ENCODE measurements at regions not wholly inside any gene's neighbourhood (a gene's known extent, or its start where the extent isn't known, plus 50 kb on each side); places are given as distances from the start of the nearest gene placed in this dataset.

DNA sequence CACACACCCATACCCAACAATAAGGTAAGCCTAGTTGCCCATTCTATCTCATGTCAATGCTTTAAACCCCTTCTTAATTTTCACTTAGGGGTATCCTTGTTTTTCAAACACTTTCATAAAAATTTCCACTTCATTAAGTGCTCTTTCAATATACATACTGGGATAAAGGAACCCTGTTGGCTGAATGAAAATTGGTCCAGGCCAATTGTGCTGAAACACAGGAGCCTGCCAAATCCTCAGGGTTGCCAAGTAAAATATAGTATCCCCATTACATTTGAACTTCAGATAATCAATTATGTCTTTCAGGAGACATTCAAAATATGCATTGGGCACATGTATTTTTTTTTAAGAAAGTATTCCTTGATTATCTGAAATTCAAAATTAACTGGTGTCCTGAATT lies 1131.1 kb downstream of the SLITRK1 start:
- H4K20me1 ChIP-seq (replicated peaks; ENCODE audit: control insufficient read depth, extremely low read depth, insufficient read depth, low read length) = no peaks in the 10 kb centered on the region
- no peak for TF ChIP-seq MYC (IDR thresholded peaks at IDR 0.05; ENCODE audit: low read depth, low read length)
- TF ChIP-seq GATA2 (IDR thresholded peaks at IDR 0.05; ENCODE audit: insufficient read depth, insufficient read length, low read depth, low read length) = no peak
- TF ChIP-seq, protein P1, sequence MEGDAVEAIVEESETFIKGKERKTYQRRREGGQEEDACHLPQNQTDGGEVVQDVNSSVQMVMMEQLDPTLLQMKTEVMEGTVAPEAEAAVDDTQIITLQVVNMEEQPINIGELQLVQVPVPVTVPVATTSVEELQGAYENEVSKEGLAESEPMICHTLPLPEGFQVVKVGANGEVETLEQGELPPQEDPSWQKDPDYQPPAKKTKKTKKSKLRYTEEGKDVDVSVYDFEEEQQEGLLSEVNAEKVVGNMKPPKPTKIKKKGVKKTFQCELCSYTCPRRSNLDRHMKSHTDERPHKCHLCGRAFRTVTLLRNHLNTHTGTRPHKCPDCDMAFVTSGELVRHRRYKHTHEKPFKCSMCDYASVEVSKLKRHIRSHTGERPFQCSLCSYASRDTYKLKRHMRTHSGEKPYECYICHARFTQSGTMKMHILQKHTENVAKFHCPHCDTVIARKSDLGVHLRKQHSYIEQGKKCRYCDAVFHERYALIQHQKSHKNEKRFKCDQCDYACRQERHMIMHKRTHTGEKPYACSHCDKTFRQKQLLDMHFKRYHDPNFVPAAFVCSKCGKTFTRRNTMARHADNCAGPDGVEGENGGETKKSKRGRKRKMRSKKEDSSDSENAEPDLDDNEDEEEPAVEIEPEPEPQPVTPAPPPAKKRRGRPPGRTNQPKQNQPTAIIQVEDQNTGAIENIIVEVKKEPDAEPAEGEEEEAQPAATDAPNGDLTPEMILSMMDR (IDR thresholded peaks at IDR 0.05; ENCODE audit: extremely low read depth in 1 of 2, insufficient read depth in 1 of 2, low read depth in 1 of 2, low read length in 2 of 2) = no peak
- TF ChIP-seq, protein P2, sequence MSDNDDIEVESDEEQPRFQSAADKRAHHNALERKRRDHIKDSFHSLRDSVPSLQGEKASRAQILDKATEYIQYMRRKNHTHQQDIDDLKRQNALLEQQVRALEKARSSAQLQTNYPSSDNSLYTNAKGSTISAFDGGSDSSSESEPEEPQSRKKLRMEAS (IDR thresholded peaks at IDR 0.05; ENCODE audit: insufficient read depth, insufficient read length) = no peak
- no peak for TF ChIP-seq EZH2 (IDR thresholded peaks at IDR 0.05; ENCODE audit: borderline replicate concordance, low read depth, low read length, severe bottlenecking)
- no peak for TF ChIP-seq POLR2A (IDR thresholded peaks at IDR 0.05; ENCODE audit: low read depth, low read length)
- TF ChIP-seq JUN (IDR thresholded peaks at IDR 0.05; ENCODE audit: borderline replicate concordance, insufficient read depth, insufficient read length, low read depth) = no peak
- no peak for TF ChIP-seq POLR2AphosphoS5 (IDR thresholded peaks at IDR 0.05; ENCODE audit: insufficient read depth, low read depth, low read length)
- no peak for TF ChIP-seq FOS (IDR thresholded peaks at IDR 0.05; ENCODE audit: borderline replicate concordance, insufficient read depth, low read length)
- no peak overlapping the region for H3K27ac ChIP-seq (ENCODE audit: insufficient read depth, low read depth, low read length)
- BruUV-seq (replicated peaks) = no TSS peak
- intact Hi-C loops (cut with micrococcal nuclease) = no loop called here
- H3K4me3 ChIP-seq (replicated peaks in 1 of 3; ENCODE audit: insufficient read depth in 1 of 3, low read depth in 1 of 3, low read length in 3 of 3) = no peak overlapping the region
- H3K36me3 ChIP-seq (ENCODE audit: control insufficient read depth in 2 of 2, extremely low read depth in 1 of 2, insufficient read depth in 2 of 2, low read length in 2 of 2) = no peaks in the 10 kb centered on the region
- no peak overlapping the region for H2AFZ ChIP-seq (ENCODE audit: low read depth, low read length)
- dilution Hi-C loops (cut with MboI; ENCODE audit: extremely low pct_ligation_motif_present, low sequenced_read_pairs) = no loop called here
- H3K79me2 ChIP-seq (ENCODE audit: control insufficient read depth, insufficient read depth, low read length) = no peaks in the 10 kb centered on the region
- CTCF ChIA-PET = no interaction called here
- no peaks in the 10 kb centered on the region for H3K9me1 ChIP-seq (replicated peaks; ENCODE audit: control insufficient read depth, extremely low read depth, insufficient read depth, low read length)
- H3K9ac ChIP-seq (replicated peaks; ENCODE audit: extremely low read depth, insufficient read depth, low read length) = no peak overlapping the region
- no peaks in the 10 kb centered on the region for H3K27me3 ChIP-seq (ENCODE audit: control insufficient read depth in 2 of 2, insufficient read depth in 2 of 2, low read length in 2 of 2)
- no peaks in the 10 kb centered on the region for H3K9me3 ChIP-seq (replicated peaks; ENCODE audit: control insufficient read depth, insufficient read depth, low read length)
- no peak for DNase-seq (ENCODE audit: low read depth, low spot score)
- POLR2A ChIA-PET = no interaction called here
- no peaks in the 10 kb centered on the region for H3K4me1 ChIP-seq (ENCODE audit: control insufficient read depth, extremely low read depth, insufficient read depth, low read length)
- FAIRE-seq = no peak
- H3K4me2 ChIP-seq (ENCODE audit: insufficient read depth, low read length) = no peak overlapping the region

Data from endothelial cell of umbilical vein (primary cell).